PC-3 (cell line): ENCODE measurements at regions not wholly inside any gene's neighbourhood (a gene's known extent, or its start where the extent isn't known, plus 50 kb on each side); places are given as distances from the start of the nearest gene placed in this dataset.

Source experiments
- ATAC-seq: fragments of 200-7000 bp; cut with Tn5 transposase; 2 replicates; pipeline ENCODE4 v1.9.1; 2020; ENCODE audit warnings: mild to moderate bottlenecking, moderate library complexity
- BruUV-seq: library from RNA; stranded (reverse); fragments of 400-500 nt; replicated peaks from 2 replicates; lab custom pipeline; 2021; lab: Mats Ljungman, UMichigan
- CTCF ChIA-PET: fragments of 300-600 bp; sonication (Branson Sonifier 250); formaldehyde crosslinking; loops from one replicate; lab custom pipeline; 2022; ENCODE audit warnings: antibody characterized with exemption; lab: Charles Lee
- POLR2A ChIA-PET: fragments of 300-600 bp; sonication (Branson Sonifier 250); formaldehyde crosslinking; loops from one replicate; lab custom pipeline; 2022; ENCODE audit warnings: antibody characterized with exemption; ENCODE audit not compliant: unreplicated experiment; lab: Charles Lee
- DNase-seq: peaks from one replicate; pipeline ENCODE4 v3.0.0-alpha.2; 2015
- H2AFZ ChIP-seq: fragments of 300-600 bp; sonication (generic); 2 replicates; pipeline ENCODE4 v1.6.0; 2016; ENCODE audit warnings: antibody characterized with exemption, low read length
- H3F3A ChIP-seq: fragments of 300-600 bp; sonication (generic); one replicate; pipeline ENCODE4 v1.6.0; 2017; ENCODE audit warnings: antibody characterized with exemption, low read length, control low read depth, mild to moderate bottlenecking; ENCODE audit not compliant: unreplicated experiment
- H3K27ac ChIP-seq: fragments of 300-600 bp; sonication (generic); 2 replicates; pipeline ENCODE4 v1.5.1; 2016; ENCODE audit warnings: mild to moderate bottlenecking, low read length
- H3K27me3 ChIP-seq: fragments of 300-600 bp; sonication (generic); 2 replicates; pipeline ENCODE4 v1.6.1; 2016; ENCODE audit warnings: low read length, mixed read lengths
- H3K36me3 ChIP-seq: fragments of 300-600 bp; sonication (generic); 2 replicates; pipeline ENCODE4 v1.6.1; 2016; ENCODE audit warnings: low read depth, mixed run types, low read length, mixed read lengths
- H3K4me1 ChIP-seq: fragments of 300-600 bp; sonication (generic); 2 replicates; pipeline ENCODE4 v1.5.1; 2016; ENCODE audit warnings: low read length; ENCODE audit not compliant: insufficient read depth
- H3K4me2 ChIP-seq: fragments of 300-600 bp; sonication (generic); 2 replicates; pipeline ENCODE4 v1.6.0; 2016; ENCODE audit warnings: low read length
- H3K4me3 ChIP-seq: fragments of 300-600 bp; sonication (generic); 2 replicates; pipeline ENCODE4 v1.5.1; 2016; ENCODE audit warnings: mild to moderate bottlenecking, low read length, mixed read lengths
- H3K79me2 ChIP-seq: fragments of 300-600 bp; sonication (generic); 2 replicates; pipeline ENCODE4 v1.6.1; 2017; ENCODE audit warnings: low read length, mixed read lengths
- H3K9ac ChIP-seq: fragments of 300-600 bp; sonication (generic); 2 replicates; pipeline ENCODE4 v1.6.0; 2016; ENCODE audit warnings: mild to moderate bottlenecking, low read length
- H3K9me2 ChIP-seq: fragments of 300-600 bp; sonication (generic); replicated peaks from 2 replicates; pipeline ENCODE4 v1.6.1; 2016; ENCODE audit warnings: mixed run types, low read length, mixed read lengths
- H3K9me3 ChIP-seq: fragments of 300-600 bp; sonication (generic); 2 replicates; pipeline ENCODE4 v1.6.1; 2016; ENCODE audit warnings: low read length, mixed read lengths
- H4K20me1 ChIP-seq: fragments of 300-600 bp; sonication (generic); 2 replicates; pipeline ENCODE4 v1.6.1; 2016; ENCODE audit warnings: low read length, mixed read lengths
- CTCF ChIP-seq: fragments of 300-600 bp; sonication (generic); conservative IDR thresholded peaks from 2 replicates; pipeline ENCODE4 v1.5.1; 2017; ENCODE audit warnings: antibody characterized with exemption, low read depth, mild to moderate bottlenecking, low read length
- EZH2 ChIP-seq: fragments of 300-600 bp; sonication (generic); IDR thresholded peaks from one replicate; pipeline ENCODE4 v1.6.1; 2017; ENCODE audit warnings: antibody characterized with exemption, mild to moderate bottlenecking, low read length; ENCODE audit not compliant: unreplicated experiment
- EZH2phosphoT487 ChIP-seq: fragments of 300-600 bp; sonication (generic); IDR thresholded peaks from 2 replicates; pipeline ENCODE4 v1.6.1; 2018; ENCODE audit warnings: mild to moderate bottlenecking, antibody characterized with exemption, low read length, borderline replicate concordance
- intact Hi-C: fragments of 100-400 bp; cut with micrococcal nuclease; formaldehyde crosslinking; loops from 2 replicates; pipeline ENCODE4 v1.9.0; 2023

GRCh38 chr14:51498411-51499227, 153.1 kb upstream of the FRMD6 start:
- Histone ChIP-seq H3K4me2 (no peak overlapping the region), H3K27me3 (no peaks in the 10 kb centered on the region), H3K9me2 (no peaks in the 10 kb centered on the region), H3K79me2 (no peaks in the 10 kb centered on the region), H3K4me1 (no peaks in the 10 kb centered on the region), H3K4me3 (no peak overlapping the region), H3K36me3 (no peaks in the 10 kb centered on the region), H3F3A (no peaks in the 10 kb centered on the region), H3K27ac (no peak overlapping the region), H4K20me1 (no peaks in the 10 kb centered on the region), H3K9me3 (no peaks in the 10 kb centered on the region), H3K9ac (no peak overlapping the region), H2AFZ (no peak overlapping the region)
- BruUV-seq, result no TSS peak
- intact Hi-C loops, result no loop called here
- ChIA-PET POLR2A (no interaction called here), CTCF (no interaction called here)
- ATAC-seq (no peak), DNase-seq (no peak)
- no peak for TF ChIP-seq CTCF
- TF ChIP-seq EZH2, result no peak
- no peak for TF ChIP-seq EZH2phosphoT487

GRCh38 chr14:51500776-51501175, 150.9 kb upstream of the FRMD6 start:
- no peaks in the 10 kb centered on the region for H3K9me3 ChIP-seq
- no peak for ATAC-seq
- no peak overlapping the region for H3K4me2 ChIP-seq
- no peak for DNase-seq
- no peak overlapping the region for H3K27ac ChIP-seq
- TF ChIP-seq EZH2phosphoT487, result no peak
- no peak for TF ChIP-seq EZH2
- no peak for TF ChIP-seq CTCF
- no peaks in the 10 kb centered on the region for H3K27me3 ChIP-seq
- no peak overlapping the region for H3K9ac ChIP-seq
- intact Hi-C loops, result no loop called here
- H4K20me1 ChIP-seq, result no peaks in the 10 kb centered on the region
- H2AFZ ChIP-seq, result no peak overlapping the region
- BruUV-seq, result no TSS peak
- no peaks in the 10 kb centered on the region for H3K9me2 ChIP-seq
- no peaks in the 10 kb centered on the region for H3K4me1 ChIP-seq
- ChIA-PET CTCF (interaction anchor here (0.6 kb wide), 1 partner anchor 71 kb away, joined by 3 read pairs; no protein-coding TSS in a partner anchor), POLR2A (no interaction called here)
- H3K36me3 ChIP-seq, result no peaks in the 10 kb centered on the region
- H3F3A ChIP-seq, result no peaks in the 10 kb centered on the region
- H3K79me2 ChIP-seq, result no peaks in the 10 kb centered on the region
- H3K4me3 ChIP-seq, result no peak overlapping the region

- no peak overlapping the region for H3K27ac ChIP-seq
- TF ChIP-seq EZH2phosphoT487, result no peak
- TF ChIP-seq EZH2, result no peak
- no peak for TF ChIP-seq CTCF
- H3K4me3 ChIP-seq, result no peak overlapping the region
- H3K36me3 ChIP-seq, result no peaks in the 10 kb centered on the region
- H3K4me1 ChIP-seq, result no peaks in the 10 kb centered on the region
- DNase-seq (no peak), ATAC-seq (no peak)
- no peaks in the 10 kb centered on the region for H3K9me3 ChIP-seq
- no peaks in the 10 kb centered on the region for H3F3A ChIP-seq
- intact Hi-C loops, result no loop called here
- POLR2A ChIA-PET, result no interaction called here
- CTCF ChIA-PET, result no interaction called here
- H3K27me3 ChIP-seq, result no peaks in the 10 kb centered on the region
- H3K9ac ChIP-seq, result no peak overlapping the region
- H3K4me2 ChIP-seq, result no peak overlapping the region
- no peaks in the 10 kb centered on the region for H3K9me2 ChIP-seq
- no peaks in the 10 kb centered on the region for H4K20me1 ChIP-seq
- BruUV-seq, result no TSS peak
- no peaks in the 10 kb centered on the region for H3K79me2 ChIP-seq
- H2AFZ ChIP-seq, result no peak overlapping the region
These were observed 150.0 kb upstream of the FRMD6 start for GRCh38 chr14:51501746-51502145.
